ENCODE measurements at regions not wholly inside any gene's neighbourhood (a gene's known extent, or its start where the extent isn't known, plus 50 kb on each side); places are given as distances from the start of the nearest gene placed in this dataset.
"Not testable (repeated sequence)": the region's sequence is repeated elsewhere in the genome, so short reads cannot be mapped to it uniquely, and the experiment has no call there.

GRCh38 chr3:177336873-177337450, 139.7 kb upstream of the TBL1XR1 start:
- peaks cover 14% of the 10 kb centered on the region for H3K4me1 ChIP-seq
- no peaks in the 10 kb centered on the region for H3K9me3 ChIP-seq
- no peak for DNase-seq
- no peak overlapping the region for H3K4me3 ChIP-seq (ENCODE audit: low read depth, low read length)
- H3K36me3 ChIP-seq: no peaks in the 10 kb centered on the region
- H3K27me3 ChIP-seq: no peaks in the 10 kb centered on the region
- no peak for TF ChIP-seq CTCF (IDR thresholded peaks at IDR 0.05; ENCODE audit: low read depth, low read length)

GRCh38 chr3:177337541-177338331, 140.5 kb upstream of the TBL1XR1 start:
- TF ChIP-seq CTCF (IDR thresholded peaks at IDR 0.05; ENCODE audit: low read depth, low read length): no peak
- Histone ChIP-seq H3K27me3 (no peaks in the 10 kb centered on the region), H3K4me1 (peaks cover 9% of the 10 kb centered on the region), H3K9me3 (no peaks in the 10 kb centered on the region), H3K4me3 (ENCODE audit: low read depth, low read length) (no peak overlapping the region), H3K36me3 (no peaks in the 10 kb centered on the region)
- DNase-seq: no peak

GRCh38 chr3:177338697-177339219, 141.5 kb upstream of the TBL1XR1 start:
- Histone ChIP-seq H3K9me3 (no peaks in the 10 kb centered on the region), H3K4me1 (peaks cover under 1% of the 10 kb centered on the region; the same call in 1 of the 2 replicates), H3K36me3 (no peaks in the 10 kb centered on the region), H3K4me3 (ENCODE audit: low read depth, low read length) (no peak overlapping the region), H3K27me3 (no peaks in the 10 kb centered on the region)
- TF ChIP-seq CTCF (IDR thresholded peaks at IDR 0.05; ENCODE audit: low read depth, low read length): no peak
- DNase-seq: no peak

GRCh38 chr3:177339220-177339703, 142.0 kb upstream of the TBL1XR1 start:
- DNase-seq; H3K4me1 ChIP-seq; H3K9me3 ChIP-seq; H3K4me3 ChIP-seq (ENCODE audit: low read depth, low read length); H3K36me3 ChIP-seq; H3K27me3 ChIP-seq: not testable (repeated sequence)

- Histone ChIP-seq H3K4me1 (peaks cover 7% of the 10 kb centered on the region), H3K9me3 (no peaks in the 10 kb centered on the region), H3K27me3 (no peaks in the 10 kb centered on the region), H3K4me3 (ENCODE audit: low read depth, low read length) (no peak overlapping the region), H3K36me3 (no peaks in the 10 kb centered on the region)
- DNase-seq: no peak
- TF ChIP-seq CTCF (IDR thresholded peaks at IDR 0.05; ENCODE audit: low read depth, low read length): no peak
These were observed 143.1 kb upstream of the TBL1XR1 start for GRCh38 chr3:177340243-177340830.

GRCh38 chr3:177341736-177342419, 144.6 kb upstream of the TBL1XR1 start:
- TF ChIP-seq CTCF (IDR thresholded peaks at IDR 0.05; ENCODE audit: low read depth, low read length): no peak
- DNase-seq: no peak
- Histone ChIP-seq H3K9me3 (no peaks in the 10 kb centered on the region), H3K36me3 (no peaks in the 10 kb centered on the region), H3K27me3 (no peaks in the 10 kb centered on the region), H3K4me1 (peaks cover 14% of the 10 kb centered on the region), H3K4me3 (ENCODE audit: low read depth, low read length) (no peak overlapping the region)

All from BE2C (cell line).